ENCODE measurements at regions not wholly inside any gene's neighbourhood (a gene's known extent, or its start where the extent isn't known, plus 50 kb on each side); places are given as distances from the start of the nearest gene placed in this dataset.

GRCh38 chr11:28727254-28727653 lies 619.1 kb downstream of the METTL15 start:
- DNase-seq (ENCODE audit: extremely low spot score), result no peak
- POLR2A ChIA-PET, result no interaction called here
- TF ChIP-seq FOXK2 (IDR thresholded peaks at IDR 0.05) (no peak), SP1 (IDR thresholded peaks at IDR 0.05) (no peak), HDGF (IDR thresholded peaks at IDR 0.05; ENCODE audit: borderline replicate concordance) (no peak), ARNT (IDR thresholded peaks at IDR 0.05) (no peak), FOXA1 (IDR thresholded peaks at IDR 0.05) (no peak), FOXM1 (IDR thresholded peaks at IDR 0.05; ENCODE audit: borderline replicate concordance) (no peak), ELF4 (IDR thresholded peaks at IDR 0.05) (no peak), NFRKB (IDR thresholded peaks at IDR 0.05) (no peak), BHLHE40 (IDR thresholded peaks at IDR 0.05; ENCODE audit: borderline replicate concordance) (no peak)
- CTCF ChIA-PET, result no interaction called here

DNA sequence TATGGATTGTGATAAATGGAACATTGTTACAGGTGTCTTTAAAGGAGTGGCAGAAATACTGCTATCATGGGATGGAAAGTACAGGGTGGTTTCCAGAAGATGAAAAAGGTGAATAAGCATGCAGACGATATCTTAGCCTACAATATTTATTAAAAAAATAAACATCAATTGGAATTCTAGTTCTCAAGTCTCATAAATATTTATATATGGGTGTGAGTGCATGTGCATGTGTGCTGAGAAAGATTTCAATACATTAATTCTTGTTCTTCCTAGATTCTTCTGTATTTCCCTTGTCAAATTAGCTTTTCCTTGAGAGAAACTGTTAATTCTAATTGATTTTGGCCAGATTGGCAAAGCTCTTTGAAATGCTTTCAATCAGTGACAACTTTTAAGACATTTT lies 618.2 kb downstream of the METTL15 start:
- ChIA-PET POLR2A (no interaction called here), CTCF (no interaction called here)
- no peak for TF ChIP-seq ELF4 (IDR thresholded peaks at IDR 0.05)
- TF ChIP-seq LEF1 (IDR thresholded peaks at IDR 0.05; ENCODE audit: borderline replicate concordance), result no peak
- no peak for TF ChIP-seq ARNT (IDR thresholded peaks at IDR 0.05)
- no peak for TF ChIP-seq ZNF384 (IDR thresholded peaks at IDR 0.05)
- TF ChIP-seq PKNOX1 (IDR thresholded peaks at IDR 0.05), result no peak
- TF ChIP-seq HDGF (IDR thresholded peaks at IDR 0.05; ENCODE audit: borderline replicate concordance), result no peak
- TF ChIP-seq SUZ12 (IDR thresholded peaks at IDR 0.05), result no peak
- no peak for TF ChIP-seq FOXK2 (IDR thresholded peaks at IDR 0.05)
- TF ChIP-seq SP1 (IDR thresholded peaks at IDR 0.05), result no peak
- TF ChIP-seq TARDBP (IDR thresholded peaks at IDR 0.05), result no peak
- no peak for TF ChIP-seq L3MBTL2 (conservative IDR thresholded peaks at IDR 0.05)
- TF ChIP-seq BHLHE40 (IDR thresholded peaks at IDR 0.05; ENCODE audit: borderline replicate concordance), result no peak
- TF ChIP-seq FOXM1 (IDR thresholded peaks at IDR 0.05; ENCODE audit: borderline replicate concordance), result no peak
- TF ChIP-seq CTBP1 (IDR thresholded peaks at IDR 0.05; ENCODE audit: borderline replicate concordance), result no peak
- TF ChIP-seq FOXA1 (IDR thresholded peaks at IDR 0.05), result no peak
- TF ChIP-seq NFRKB (IDR thresholded peaks at IDR 0.05), result no peak
- no peak for DNase-seq (ENCODE audit: extremely low spot score)

- TF ChIP-seq ZNF384 (IDR thresholded peaks at IDR 0.05) (no peak), FOXM1 (IDR thresholded peaks at IDR 0.05; ENCODE audit: borderline replicate concordance) (no peak), L3MBTL2 (conservative IDR thresholded peaks at IDR 0.05) (no peak), FOXA1 (IDR thresholded peaks at IDR 0.05) (no peak), ELF4 (IDR thresholded peaks at IDR 0.05) (no peak), PKNOX1 (IDR thresholded peaks at IDR 0.05) (no peak), HDGF (IDR thresholded peaks at IDR 0.05; ENCODE audit: borderline replicate concordance) (no peak), CTBP1 (IDR thresholded peaks at IDR 0.05; ENCODE audit: borderline replicate concordance) (no peak), ARNT (IDR thresholded peaks at IDR 0.05) (no peak), FOXK2 (IDR thresholded peaks at IDR 0.05) (no peak), NFRKB (IDR thresholded peaks at IDR 0.05) (no peak), SP1 (IDR thresholded peaks at IDR 0.05) (no peak), LEF1 (IDR thresholded peaks at IDR 0.05; ENCODE audit: borderline replicate concordance) (no peak)
- no peak for DNase-seq (ENCODE audit: extremely low spot score)
- CTCF ChIA-PET, result no interaction called here
- POLR2A ChIA-PET, result no interaction called here
These were observed 607.5 kb downstream of the METTL15 start for GRCh38 chr11:28715726-28716125.

DNA sequence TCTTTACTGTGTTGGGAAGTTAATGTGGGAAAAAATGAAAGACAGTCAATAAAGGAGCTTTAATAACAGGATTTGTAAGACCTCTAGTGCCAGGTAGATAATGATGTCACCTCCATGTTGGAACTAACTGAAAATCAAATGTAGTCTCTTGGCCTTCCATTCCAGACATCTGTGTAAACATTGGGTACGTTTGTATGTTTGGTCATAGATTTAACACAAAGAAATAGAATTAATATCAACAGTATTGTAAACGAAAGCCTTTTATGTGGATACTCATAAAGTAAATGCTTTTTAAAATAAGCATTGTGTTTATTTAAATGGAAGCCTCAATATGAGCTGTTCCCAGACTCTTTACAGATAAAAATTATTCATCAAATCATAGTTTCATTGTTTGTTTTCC lies 605.7 kb downstream of the METTL15 start:
- CTCF ChIA-PET, result no interaction called here
- POLR2A ChIA-PET, result no interaction called here
- TF ChIP-seq LEF1 (IDR thresholded peaks at IDR 0.05; ENCODE audit: borderline replicate concordance), result no peak
- TF ChIP-seq FOXM1 (IDR thresholded peaks at IDR 0.05; ENCODE audit: borderline replicate concordance), result no peak
- no peak for TF ChIP-seq ZNF384 (IDR thresholded peaks at IDR 0.05)
- TF ChIP-seq HDGF (IDR thresholded peaks at IDR 0.05; ENCODE audit: borderline replicate concordance), result no peak
- TF ChIP-seq BHLHE40 (IDR thresholded peaks at IDR 0.05; ENCODE audit: borderline replicate concordance), result no peak
- no peak for TF ChIP-seq ARNT (IDR thresholded peaks at IDR 0.05)
- no peak for TF ChIP-seq FOXA1 (IDR thresholded peaks at IDR 0.05)
- TF ChIP-seq SUZ12 (IDR thresholded peaks at IDR 0.05), result no peak
- TF ChIP-seq ELF4 (IDR thresholded peaks at IDR 0.05), result no peak
- TF ChIP-seq FOXK2 (IDR thresholded peaks at IDR 0.05), result no peak
- no peak for TF ChIP-seq CTBP1 (IDR thresholded peaks at IDR 0.05; ENCODE audit: borderline replicate concordance)
- no peak for DNase-seq (ENCODE audit: extremely low spot score)

- DNase-seq (ENCODE audit: extremely low spot score), result no peak
- ChIA-PET CTCF (no interaction called here), POLR2A (no interaction called here)
- TF ChIP-seq SUZ12 (IDR thresholded peaks at IDR 0.05) (no peak), TARDBP (IDR thresholded peaks at IDR 0.05) (no peak), ELF4 (IDR thresholded peaks at IDR 0.05) (no peak), ARNT (IDR thresholded peaks at IDR 0.05) (no peak), FOXK2 (IDR thresholded peaks at IDR 0.05) (no peak), HDGF (IDR thresholded peaks at IDR 0.05; ENCODE audit: borderline replicate concordance) (no peak), NFRKB (IDR thresholded peaks at IDR 0.05) (no peak), PKNOX1 (IDR thresholded peaks at IDR 0.05) (no peak), LEF1 (IDR thresholded peaks at IDR 0.05; ENCODE audit: borderline replicate concordance) (no peak), SP1 (IDR thresholded peaks at IDR 0.05) (no peak)
These were observed 599.9 kb downstream of the METTL15 start for GRCh38 chr11:28708075-28708474.

DNA sequence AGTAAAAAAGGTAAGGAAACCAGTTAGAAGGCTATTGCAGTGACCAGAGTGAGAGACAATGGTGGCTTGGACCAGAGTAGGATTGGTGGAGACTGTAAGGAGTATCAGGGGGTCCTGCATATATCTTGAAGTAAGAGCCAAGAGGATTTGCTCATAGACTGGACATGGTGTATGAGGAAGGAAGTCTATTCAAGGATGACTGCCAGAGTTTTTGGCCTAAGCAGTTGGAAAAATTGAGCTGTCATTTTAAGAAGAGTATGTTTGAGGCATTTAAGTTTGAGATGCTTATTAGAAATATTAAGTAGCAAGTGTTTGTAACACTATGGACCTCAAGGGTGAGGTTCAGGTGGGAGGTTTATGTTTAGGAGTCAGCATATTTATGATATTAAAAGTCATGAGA lies 596.6 kb downstream of the METTL15 start:
- DNase-seq (ENCODE audit: extremely low spot score), result no peak
- ChIA-PET POLR2A (no interaction called here), CTCF (no interaction called here)
- TF ChIP-seq FOXM1 (IDR thresholded peaks at IDR 0.05; ENCODE audit: borderline replicate concordance), result no peak

- no peak for DNase-seq (ENCODE audit: extremely low spot score)
- ChIA-PET POLR2A (no interaction called here), CTCF (no interaction called here)
- TF ChIP-seq BHLHE40 (IDR thresholded peaks at IDR 0.05; ENCODE audit: borderline replicate concordance) (no peak), TARDBP (IDR thresholded peaks at IDR 0.05) (no peak), SUZ12 (IDR thresholded peaks at IDR 0.05) (no peak), FOXK2 (IDR thresholded peaks at IDR 0.05) (no peak), FOXM1 (IDR thresholded peaks at IDR 0.05; ENCODE audit: borderline replicate concordance) (no peak), FOXA1 (IDR thresholded peaks at IDR 0.05) (no peak)
These were observed 595.2 kb downstream of the METTL15 start for GRCh38 chr11:28703371-28703770.
